Globus pallidus (tissue), 1 donor: ENCODE measurements at regions not wholly inside any gene's neighbourhood (a gene's known extent, or its start where the extent isn't known, plus 50 kb on each side); places are given as distances from the start of the nearest gene placed in this dataset.
"Not testable (repeated sequence)": the region's sequence is repeated elsewhere in the genome, so short reads cannot be mapped to it uniquely, and the experiment has no call there.

Experiments used
- DNase-seq: peaks from one replicate; pipeline ENCODE4 v3.0.0-alpha.2; 2015; ENCODE audit warnings: low spot score

- no peak for DNase-seq
These were observed 456.3 kb upstream of the ERCC4 start for GRCh38 chr16:13463619-13464018.

GRCh38 chr16:13471036-13471435 lies 448.9 kb upstream of the ERCC4 start:
- no peak for DNase-seq

- DNase-seq, result no peak
These were observed 441.0 kb upstream of the ERCC4 start for GRCh38 chr16:13478991-13479390.

- no peak for DNase-seq
These were observed 440.4 kb upstream of the ERCC4 start for GRCh38 chr16:13479549-13479948.

- no peak for DNase-seq
These were observed 439.2 kb upstream of the ERCC4 start for GRCh38 chr16:13480801-13481200.

- DNase-seq, result no peak
These were observed 436.8 kb upstream of the ERCC4 start for GRCh38 chr16:13483121-13483520.

- not testable (repeated sequence) for DNase-seq
These were observed 430.5 kb upstream of the ERCC4 start for GRCh38 chr16:13489416-13489815.

- DNase-seq, result no peak
These were observed 427.9 kb upstream of the ERCC4 start for GRCh38 chr16:13492046-13492445.

GRCh38 chr16:13503960-13504635 lies 415.9 kb upstream of the ERCC4 start:
- DNase-seq, result no peak

- no peak for DNase-seq
These were observed 412.4 kb upstream of the ERCC4 start for GRCh38 chr16:13507530-13507929.

- DNase-seq, result no peak
These were observed 409.4 kb upstream of the ERCC4 start for GRCh38 chr16:13510425-13511151.

GRCh38 chr16:13517841-13518240 lies 402.1 kb upstream of the ERCC4 start:
- DNase-seq, result no peak

GRCh38 chr16:13519871-13520270 lies 400.1 kb upstream of the ERCC4 start:
- no peak for DNase-seq

GRCh38 chr16:13521356-13521755 lies 398.6 kb upstream of the ERCC4 start:
- DNase-seq, result no peak

GRCh38 chr16:13527332-13527731 lies 392.6 kb upstream of the ERCC4 start:
- no peak for DNase-seq

GRCh38 chr16:13528691-13529090 lies 391.3 kb upstream of the ERCC4 start:
- no peak for DNase-seq

GRCh38 chr16:13529193-13529982 lies 390.6 kb upstream of the ERCC4 start:
- DNase-seq, result no peak

GRCh38 chr16:13540771-13541170 lies 379.2 kb upstream of the ERCC4 start:
- no peak for DNase-seq

- DNase-seq, result no peak
These were observed 377.7 kb upstream of the ERCC4 start for GRCh38 chr16:13542284-13542683.

GRCh38 chr16:13543850-13544249 lies 376.1 kb upstream of the ERCC4 start:
- no peak for DNase-seq

- no peak for DNase-seq
These were observed 374.7 kb upstream of the ERCC4 start for GRCh38 chr16:13545271-13545670.

- no peak for DNase-seq
These were observed 369.7 kb upstream of the ERCC4 start for GRCh38 chr16:13550254-13550653.
